ENCODE measurements at regions not wholly inside any gene's neighbourhood (a gene's known extent, or its start where the extent isn't known, plus 50 kb on each side); places are given as distances from the start of the nearest gene placed in this dataset.

GRCh38 chr2:105490204-105490603 is 91.4 kb upstream of the FHL2 start:
- TF ChIP-seq, protein P1, sequence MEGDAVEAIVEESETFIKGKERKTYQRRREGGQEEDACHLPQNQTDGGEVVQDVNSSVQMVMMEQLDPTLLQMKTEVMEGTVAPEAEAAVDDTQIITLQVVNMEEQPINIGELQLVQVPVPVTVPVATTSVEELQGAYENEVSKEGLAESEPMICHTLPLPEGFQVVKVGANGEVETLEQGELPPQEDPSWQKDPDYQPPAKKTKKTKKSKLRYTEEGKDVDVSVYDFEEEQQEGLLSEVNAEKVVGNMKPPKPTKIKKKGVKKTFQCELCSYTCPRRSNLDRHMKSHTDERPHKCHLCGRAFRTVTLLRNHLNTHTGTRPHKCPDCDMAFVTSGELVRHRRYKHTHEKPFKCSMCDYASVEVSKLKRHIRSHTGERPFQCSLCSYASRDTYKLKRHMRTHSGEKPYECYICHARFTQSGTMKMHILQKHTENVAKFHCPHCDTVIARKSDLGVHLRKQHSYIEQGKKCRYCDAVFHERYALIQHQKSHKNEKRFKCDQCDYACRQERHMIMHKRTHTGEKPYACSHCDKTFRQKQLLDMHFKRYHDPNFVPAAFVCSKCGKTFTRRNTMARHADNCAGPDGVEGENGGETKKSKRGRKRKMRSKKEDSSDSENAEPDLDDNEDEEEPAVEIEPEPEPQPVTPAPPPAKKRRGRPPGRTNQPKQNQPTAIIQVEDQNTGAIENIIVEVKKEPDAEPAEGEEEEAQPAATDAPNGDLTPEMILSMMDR (IDR thresholded peaks at IDR 0.05; ENCODE audit: low read depth, low read length, poor library complexity, severe bottlenecking) = no peak
- TF ChIP-seq EZH2phosphoT487 (IDR thresholded peaks at IDR 0.05; ENCODE audit: borderline replicate concordance, low read length) = no peak

Data from DOHH2 (cell line).